ENCODE measurements at regions not wholly inside any gene's neighbourhood (a gene's known extent, or its start where the extent isn't known, plus 50 kb on each side); places are given as distances from the start of the nearest gene placed in this dataset.
A peak's percentile ranks its signal among the peaks of the same experiment; 100 is the strongest.

GRCh38 chr4:186927624-186928023 lies 204.0 kb upstream of the FAT1 start:
- Histone ChIP-seq H3K36me3 (ENCODE audit: control insufficient read depth in 2 of 4, insufficient read depth in 4 of 4, low read length in 3 of 4) (no peaks in the 10 kb centered on the region), H2BK120ac (replicated peaks; ENCODE audit: low read depth, low read length) (no peak overlapping the region), H3K9ac (replicated peaks in 1 of 4; ENCODE audit: extremely low read depth in 1 of 4, low read depth in 3 of 4, low read length in 3 of 4) (no peak overlapping the region), H3K27ac (ENCODE audit: low read depth, low read length) (no peak overlapping the region), H4K91ac (replicated peaks; ENCODE audit: insufficient read length, low read length) (no peak overlapping the region), H2BK5ac (ENCODE audit: low read depth, low read length) (no peak overlapping the region), H4K5ac (ENCODE audit: insufficient read length, low read depth, low read length) (no peak overlapping the region), H3K4me1 (replicated peaks in 1 of 4; ENCODE audit: control insufficient read depth in 3 of 4, insufficient read depth in 4 of 4, low read length in 3 of 4) (no peaks in the 10 kb centered on the region), H3K4me2 (ENCODE audit: insufficient read depth in 1 of 2, low read depth in 2 of 2, low read length in 2 of 2) (no peak overlapping the region), H3K79me2 (ENCODE audit: control insufficient read depth in 1 of 2, insufficient read depth in 2 of 2, low read length in 2 of 2) (no peaks in the 10 kb centered on the region), H3K27me3 (replicated peaks in 1 of 4; ENCODE audit: control insufficient read depth in 3 of 4, extremely low read depth in 1 of 4, insufficient read depth in 3 of 4, low read length in 3 of 4) (no peaks in the 10 kb centered on the region), H3K23me2 (ENCODE audit: low read depth, low read length) (peaks cover 4% of the 10 kb centered on the region), H4K8ac (ENCODE audit: extremely low read depth, insufficient read depth, low read length) (no peak overlapping the region), H2BK12ac (ENCODE audit: low read depth, low read length) (no peak overlapping the region), H3K4ac (replicated peaks; ENCODE audit: insufficient read length, low read depth, low read length) (no peak overlapping the region), H3K14ac (ENCODE audit: insufficient read length) (no peak overlapping the region), H3K4me3 (ENCODE audit: extremely low read depth in 1 of 4, insufficient read depth in 2 of 4, low read depth in 3 of 4, low read length in 4 of 4) (no peak overlapping the region), H3K79me1 (ENCODE audit: low read depth, low read length) (no peaks in the 10 kb centered on the region), H4K20me1 (replicated peaks in 1 of 2; ENCODE audit: control insufficient read depth in 1 of 2, insufficient read depth in 2 of 2, low read length in 2 of 2) (peaks cover 0 to 3% of the 10 kb centered on the region in 2 experiments), H3K56ac (replicated peaks; ENCODE audit: insufficient read length, low read depth, low read length) (no peak overlapping the region), H2AFZ (ENCODE audit: low read length) (no peak overlapping the region), H3K18ac (ENCODE audit: extremely low read depth, low read length) (no peak overlapping the region), H2AK5ac (ENCODE audit: low read depth, low read length) (no peak overlapping the region), H3K9me3 (ENCODE audit: insufficient read depth in 2 of 2, low read depth in 1 of 2, low read length in 1 of 2) (peaks cover 3% of the 10 kb centered on the region in 2 experiments; a peak in 1 of 4 replicates), H3K23ac (ENCODE audit: insufficient read length) (no peak overlapping the region), H2BK20ac (ENCODE audit: low read length) (no peak overlapping the region), H2BK15ac (ENCODE audit: low read length) (no peak overlapping the region)
- FAIRE-seq: no peak
- 85% methylated on average over 2 of the region's 2 CpGs; no CpG with 5 or more reads in 1 of the 2 experiments for WGBS, 2 experiments (ENCODE audit: extremely low coverage in 1 of 2, insufficient coverage in 1 of 2, insufficient read length in 1 of 2, insufficient replicate concordance in 2 of 2, low coverage in 1 of 2, low lambda C conversion rate in 2 of 2, missing lambda C conversion rate in 1 of 2)
- ChIA-PET POLR2A (ENCODE audit: partially characterized antibody) (no interaction called here), CTCF (ENCODE audit: partially characterized antibody) (no interaction called here)
- peak in 1 of 3 experiments; percentile 7; a peak in 1 of 4 replicates for TF ChIP-seq CTCF (IDR thresholded peaks at IDR 0.05; ENCODE audit: control extremely low read depth in 1 of 3, insufficient read depth in 1 of 3, low read depth in 1 of 3, low read length in 3 of 3)
- TF ChIP-seq RAD21 (IDR thresholded peaks at IDR 0.05 in 1 of 2, conservative IDR thresholded peaks at IDR 0.05 in 1 of 2; ENCODE audit: low read depth in 2 of 2, low read length in 2 of 2): peak in 1 of 2 experiments; percentile 15; a peak in 1 of 4 replicates
- TF ChIP-seq SIX5 (IDR thresholded peaks at IDR 0.05; ENCODE audit: low read depth, low read length): no peak
- no peak for TF ChIP-seq HDAC2 (IDR thresholded peaks at IDR 0.05; ENCODE audit: borderline replicate concordance in 1 of 2, low read depth in 2 of 2, low read length in 2 of 2)
- DNase-seq (ENCODE audit: low read depth in 1 of 2, low spot score in 2 of 2): no peak

Measured in H1 (cell line).